ENCODE measurements at regions not wholly inside any gene's neighbourhood (a gene's known extent, or its start where the extent isn't known, plus 50 kb on each side); places are given as distances from the start of the nearest gene placed in this dataset.

GRCh38 chr5:51279983-51280706 is 103.1 kb upstream of the ISL1 start:
- no peak for DNase-seq (ENCODE audit: low spot score)

GRCh38 chr5:51286046-51286445 is 97.2 kb upstream of the ISL1 start:
- DNase-seq (ENCODE audit: low spot score) = no peak

GRCh38 chr5:51302343-51302742 is 80.9 kb upstream of the ISL1 start:
- no peak for DNase-seq (ENCODE audit: low spot score)

- DNase-seq (ENCODE audit: low spot score) = no peak
Observed at GRCh38 chr5:51326844-51327243, 56.4 kb upstream of the ISL1 start.
